Liver (tissue), 3 donors: ENCODE measurements at regions not wholly inside any gene's neighbourhood (a gene's known extent, or its start where the extent isn't known, plus 50 kb on each side); places are given as distances from the start of the nearest gene placed in this dataset.

ENCODE experiments used
- FOXA1 ChIP-seq: IDR thresholded peaks from 2 replicates; pipeline ENCODE4 v1.6.1; 2016; ENCODE audit warnings: antibody characterized with exemption
- FOXA2 ChIP-seq: IDR thresholded peaks from 2 replicates; pipeline ENCODE4 v1.6.1; 2016; ENCODE audit warnings: antibody characterized with exemption
- GABPA ChIP-seq, 2 donors: IDR thresholded peaks in 1 of 2; conservative IDR thresholded peaks in 1 of 2; 2 replicates each; pipeline ENCODE4 v1.6.1; 2016; ENCODE audit warnings: antibody characterized with exemption in 2 of 2, mild to moderate bottlenecking in 1 of 2, moderate library complexity in 1 of 2
- JUND ChIP-seq, 2 donors: IDR thresholded peaks; 2 replicates each; pipeline ENCODE4 v1.6.1; 2016; ENCODE audit warnings: antibody characterized with exemption in 2 of 2
- RAD21 ChIP-seq, 2 donors: IDR thresholded peaks; 2 replicates each; pipeline ENCODE4 v1.6.1; 2016; ENCODE audit warnings: antibody characterized with exemption in 2 of 2, mild to moderate bottlenecking in 2 of 2
- SP1 ChIP-seq: IDR thresholded peaks from 2 replicates; pipeline ENCODE4 v1.6.1; 2018; ENCODE audit warnings: antibody characterized with exemption, mild to moderate bottlenecking
- TAF1 ChIP-seq: conservative IDR thresholded peaks from 2 replicates; pipeline ENCODE4 v1.6.1; 2016; ENCODE audit warnings: antibody characterized with exemption, mild to moderate bottlenecking
- TF ChIP-seq, protein P1 (sequence below): fragments of 150-350 bp; IDR thresholded peaks from 2 replicates; pipeline ENCODE4 v1.5.1; 2017; ENCODE audit warnings: improper control_type of control experiment, low read depth, low read length; ENCODE audit not compliant: missing input control
- TF ChIP-seq, protein P2 (sequence below): IDR thresholded peaks from 2 replicates; pipeline ENCODE4 v1.6.1; 2016; ENCODE audit warnings: antibody characterized with exemption, mild to moderate bottlenecking
- donor health status: healthy.
- donor health status: healthy.

DNA sequence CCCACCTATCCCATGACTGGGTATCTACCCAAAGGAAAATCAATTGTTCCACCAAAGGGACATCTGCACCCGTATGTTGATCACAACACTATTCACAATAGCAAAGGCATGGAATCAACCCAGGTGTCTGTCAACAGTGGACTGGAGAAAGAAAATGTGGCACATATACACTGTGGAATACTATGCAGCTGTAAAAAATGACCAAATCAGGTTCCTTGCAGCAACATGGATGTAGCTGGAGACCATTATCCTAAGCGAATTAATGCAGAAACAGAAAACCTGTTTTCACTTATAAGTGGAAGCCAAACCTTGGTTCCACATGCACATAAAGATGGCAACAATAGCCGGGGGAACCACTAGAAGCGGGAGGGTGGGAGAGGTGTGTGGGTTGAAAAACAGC lies 228.6 kb downstream of the UQCRFS1 start:
- TF ChIP-seq, protein P1, sequence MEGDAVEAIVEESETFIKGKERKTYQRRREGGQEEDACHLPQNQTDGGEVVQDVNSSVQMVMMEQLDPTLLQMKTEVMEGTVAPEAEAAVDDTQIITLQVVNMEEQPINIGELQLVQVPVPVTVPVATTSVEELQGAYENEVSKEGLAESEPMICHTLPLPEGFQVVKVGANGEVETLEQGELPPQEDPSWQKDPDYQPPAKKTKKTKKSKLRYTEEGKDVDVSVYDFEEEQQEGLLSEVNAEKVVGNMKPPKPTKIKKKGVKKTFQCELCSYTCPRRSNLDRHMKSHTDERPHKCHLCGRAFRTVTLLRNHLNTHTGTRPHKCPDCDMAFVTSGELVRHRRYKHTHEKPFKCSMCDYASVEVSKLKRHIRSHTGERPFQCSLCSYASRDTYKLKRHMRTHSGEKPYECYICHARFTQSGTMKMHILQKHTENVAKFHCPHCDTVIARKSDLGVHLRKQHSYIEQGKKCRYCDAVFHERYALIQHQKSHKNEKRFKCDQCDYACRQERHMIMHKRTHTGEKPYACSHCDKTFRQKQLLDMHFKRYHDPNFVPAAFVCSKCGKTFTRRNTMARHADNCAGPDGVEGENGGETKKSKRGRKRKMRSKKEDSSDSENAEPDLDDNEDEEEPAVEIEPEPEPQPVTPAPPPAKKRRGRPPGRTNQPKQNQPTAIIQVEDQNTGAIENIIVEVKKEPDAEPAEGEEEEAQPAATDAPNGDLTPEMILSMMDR, result no peak
- no peak for TF ChIP-seq FOXA2
- TF ChIP-seq, protein P2, sequence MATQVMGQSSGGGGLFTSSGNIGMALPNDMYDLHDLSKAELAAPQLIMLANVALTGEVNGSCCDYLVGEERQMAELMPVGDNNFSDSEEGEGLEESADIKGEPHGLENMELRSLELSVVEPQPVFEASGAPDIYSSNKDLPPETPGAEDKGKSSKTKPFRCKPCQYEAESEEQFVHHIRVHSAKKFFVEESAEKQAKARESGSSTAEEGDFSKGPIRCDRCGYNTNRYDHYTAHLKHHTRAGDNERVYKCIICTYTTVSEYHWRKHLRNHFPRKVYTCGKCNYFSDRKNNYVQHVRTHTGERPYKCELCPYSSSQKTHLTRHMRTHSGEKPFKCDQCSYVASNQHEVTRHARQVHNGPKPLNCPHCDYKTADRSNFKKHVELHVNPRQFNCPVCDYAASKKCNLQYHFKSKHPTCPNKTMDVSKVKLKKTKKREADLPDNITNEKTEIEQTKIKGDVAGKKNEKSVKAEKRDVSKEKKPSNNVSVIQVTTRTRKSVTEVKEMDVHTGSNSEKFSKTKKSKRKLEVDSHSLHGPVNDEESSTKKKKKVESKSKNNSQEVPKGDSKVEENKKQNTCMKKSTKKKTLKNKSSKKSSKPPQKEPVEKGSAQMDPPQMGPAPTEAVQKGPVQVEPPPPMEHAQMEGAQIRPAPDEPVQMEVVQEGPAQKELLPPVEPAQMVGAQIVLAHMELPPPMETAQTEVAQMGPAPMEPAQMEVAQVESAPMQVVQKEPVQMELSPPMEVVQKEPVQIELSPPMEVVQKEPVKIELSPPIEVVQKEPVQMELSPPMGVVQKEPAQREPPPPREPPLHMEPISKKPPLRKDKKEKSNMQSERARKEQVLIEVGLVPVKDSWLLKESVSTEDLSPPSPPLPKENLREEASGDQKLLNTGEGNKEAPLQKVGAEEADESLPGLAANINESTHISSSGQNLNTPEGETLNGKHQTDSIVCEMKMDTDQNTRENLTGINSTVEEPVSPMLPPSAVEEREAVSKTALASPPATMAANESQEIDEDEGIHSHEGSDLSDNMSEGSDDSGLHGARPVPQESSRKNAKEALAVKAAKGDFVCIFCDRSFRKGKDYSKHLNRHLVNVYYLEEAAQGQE, result no peak
- TF ChIP-seq FOXA1, result no peak
- TF ChIP-seq TAF1, result no peak
- TF ChIP-seq SP1, result no peak
- TF ChIP-seq RAD21 (IDR thresholded peaks at IDR 0.05), result no peak
- no peak for TF ChIP-seq JUND (IDR thresholded peaks at IDR 0.05)
- TF ChIP-seq GABPA (IDR thresholded peaks at IDR 0.05 in 1 of 2, conservative IDR thresholded peaks at IDR 0.05 in 1 of 2), result no peak
